SK-N-SH (cell line): ENCODE measurements at regions not wholly inside any gene's neighbourhood (a gene's known extent, or its start where the extent isn't known, plus 50 kb on each side); places are given as distances from the start of the nearest gene placed in this dataset.

Experiments
- CTCF ChIA-PET: fragments of 300-600, 350-600 bp; formaldehyde crosslinking; extraction: SDS; loops from one replicate; lab custom pipeline; 2021; lab: Yijun Ruan, JAX
- POLR2A ChIA-PET: fragments of 350-600 bp; sonication (Branson Sonifier 250); formaldehyde crosslinking; extraction: SDS; loops from one replicate; lab custom pipeline; 2020; ENCODE audit warnings: antibody characterized with exemption, inconsistent platforms; lab: Yijun Ruan, JAX
- DNase-seq: peaks from one replicate; pipeline ENCODE4 v3.0.0; 2012
- H2AFZ ChIP-seq: fragments of 200-600 bp; sonication (generic); 2 replicates; pipeline ENCODE4 v1.8.1; 2016; ENCODE audit warnings: antibody characterized with exemption, mild to moderate bottlenecking, low read depth
- H3F3A ChIP-seq: fragments of 200-600 bp; sonication (generic); replicated peaks from 2 replicates; pipeline ENCODE3; 2016; ENCODE audit warnings: antibody characterized with exemption, mild to moderate bottlenecking; ENCODE audit not compliant: insufficient read depth
- H3K27ac ChIP-seq, 2 experiments: fragments of 200-500 bp in 1 of 2; fragments of 200-600 bp in 1 of 2; sonication (Bioruptor generic) in 1 of 2; sonication (generic), shearing (Covaris generic) in 1 of 2; 2 replicates each; pipeline versions ENCODE4 v1.5.1 to v1.6.1; 2014 to 2016; ENCODE audit warnings: low read depth in 2 of 2, inconsistent platforms in 1 of 2, low read length in 1 of 2, mild to moderate bottlenecking in 1 of 2, mixed read lengths in 1 of 2
- H3K27me3 ChIP-seq: fragments of 200-600 bp; sonication (generic), shearing (Covaris generic); 2 replicates; pipeline ENCODE4 v1.6.1; 2016; ENCODE audit warnings: mixed run types; ENCODE audit not compliant: insufficient read depth
- H3K36me3 ChIP-seq, 2 experiments: fragments of 200-500 bp in 1 of 2; fragments of 200-600 bp in 1 of 2; sonication (Bioruptor generic) in 1 of 2; sonication (generic) in 1 of 2; replicated peaks in 1 of 2; 2 replicates each; pipeline versions ENCODE3 to v1.5.1; 2014 to 2016; ENCODE audit warnings: low read length in 1 of 2, mild to moderate bottlenecking in 1 of 2; ENCODE audit not compliant: insufficient read depth in 2 of 2, control insufficient read depth in 1 of 2
- H3K4me1 ChIP-seq, 2 experiments: fragments of 200-500 bp in 1 of 2; fragments of 200-600 bp in 1 of 2; sonication (Bioruptor generic) in 1 of 2; sonication (generic), shearing (Covaris generic) in 1 of 2; 2 replicates each; pipeline versions ENCODE4 v1.5.1 to v1.6.1; 2014 to 2016; ENCODE audit warnings: low read depth in 1 of 2, low read length in 1 of 2, mixed run types in 1 of 2; ENCODE audit not compliant: insufficient read depth in 2 of 2, control insufficient read depth in 1 of 2
- H3K4me2 ChIP-seq: fragments of 200-600 bp; sonication (generic), shearing (Covaris generic); 2 replicates; pipeline ENCODE4 v1.6.1; 2017; ENCODE audit warnings: mixed run types
- H3K4me3 ChIP-seq, 2 experiments: fragments of 200-500 bp in 1 of 2; fragments of 200-600 bp in 1 of 2; sonication (Bioruptor generic) in 1 of 2; sonication (generic), shearing (Covaris generic) in 1 of 2; 2 replicates each; pipeline versions ENCODE4 v1.5.1 to v1.8.1; 2014 to 2016; ENCODE audit warnings: low read depth in 2 of 2, inconsistent platforms in 1 of 2, low read length in 1 of 2, mild to moderate bottlenecking in 1 of 2, mixed read lengths in 1 of 2, moderate library complexity in 1 of 2
- H3K79me2 ChIP-seq: fragments of 200-600 bp; sonication (generic); 2 replicates; pipeline ENCODE4 v1.8.1; 2017; ENCODE audit warnings: mild to moderate bottlenecking; ENCODE audit not compliant: insufficient read depth
- H3K9ac ChIP-seq: fragments of 200-600 bp; sonication (generic); 2 replicates; pipeline ENCODE4 v1.6.1; 2017; ENCODE audit warnings: mixed run types
- H3K9me2 ChIP-seq: fragments of 200-600 bp; sonication (generic); 2 replicates; pipeline ENCODE4 v1.6.1; 2017; ENCODE audit warnings: mixed run types
- H3K9me3 ChIP-seq: fragments of 200-600 bp; sonication (generic); 2 replicates; pipeline ENCODE4 v1.6.1; 2017; ENCODE audit warnings: mixed run types, mild to moderate bottlenecking, moderate library complexity
- H4K20me1 ChIP-seq: fragments of 200-600 bp; sonication (generic); 2 replicates; pipeline ENCODE4 v1.6.1; 2017; ENCODE audit warnings: mild to moderate bottlenecking, mixed run types; ENCODE audit not compliant: insufficient read depth
- EP300 ChIP-seq, 2 experiments: IDR thresholded peaks; 2 replicates each; pipeline versions ENCODE4 v1.4.0 to v1.6.1; 2012; ENCODE audit warnings: borderline replicate concordance in 1 of 2, low read depth in 1 of 2, low read length in 1 of 2
- FOSL2 ChIP-seq: IDR thresholded peaks from 2 replicates; pipeline ENCODE4 v1.4.0; 2012; ENCODE audit warnings: low read depth, mild to moderate bottlenecking, moderate library complexity, borderline replicate concordance
- FOXM1 ChIP-seq: IDR thresholded peaks from 2 replicates; pipeline ENCODE4 v1.4.0; 2012; ENCODE audit warnings: low read depth, mild to moderate bottlenecking
- GABPA ChIP-seq: IDR thresholded peaks from 2 replicates; pipeline ENCODE4 v1.4.0; 2012; ENCODE audit warnings: low read depth, mild to moderate bottlenecking
- IRF3 ChIP-seq: fragments of 150-350 bp; IDR thresholded peaks from 2 replicates; pipeline ENCODE4 v1.6.1; 2016; ENCODE audit warnings: mild to moderate bottlenecking, low read depth, low read length
- MAX ChIP-seq: IDR thresholded peaks from 2 replicates; pipeline ENCODE4 v1.4.0; 2012; ENCODE audit warnings: low read depth
- MEF2A ChIP-seq: IDR thresholded peaks from 2 replicates; pipeline ENCODE4 v1.4.0; 2012; ENCODE audit warnings: low read depth, borderline replicate concordance
- MXI1 ChIP-seq: IDR thresholded peaks from 2 replicates; pipeline ENCODE4 v1.6.1; 2012; ENCODE audit warnings: mild to moderate bottlenecking, low read depth, low read length, improper control_type of control experiment
- NFIC ChIP-seq: IDR thresholded peaks from 2 replicates; pipeline ENCODE4 v1.4.0; 2012; ENCODE audit warnings: borderline replicate concordance
- RCOR1 ChIP-seq: fragments of 150-350 bp; IDR thresholded peaks from 2 replicates; pipeline ENCODE4 v1.6.1; 2017; ENCODE audit warnings: antibody characterized with exemption, low read length
- RFX5 ChIP-seq: IDR thresholded peaks from 2 replicates; pipeline ENCODE4 v1.6.1; 2012; ENCODE audit warnings: mild to moderate bottlenecking, improper control_type of control experiment, low read length
- SIN3A ChIP-seq: IDR thresholded peaks from 2 replicates; pipeline ENCODE4 v1.6.1; 2012; ENCODE audit warnings: low read depth, mild to moderate bottlenecking, low read length, moderate library complexity, borderline replicate concordance
- SMC3 ChIP-seq: IDR thresholded peaks from 2 replicates; pipeline ENCODE4 v1.6.1; 2012; ENCODE audit warnings: low read depth, low read length, improper control_type of control experiment
- TAF1 ChIP-seq: IDR thresholded peaks from 2 replicates; pipeline ENCODE4 v1.6.1; 2012; ENCODE audit warnings: low read depth, mild to moderate bottlenecking, low read length, moderate library complexity, borderline replicate concordance
- TEAD4 ChIP-seq: IDR thresholded peaks from 2 replicates; pipeline ENCODE4 v1.4.0; 2012; ENCODE audit warnings: mild to moderate bottlenecking, borderline replicate concordance; ENCODE audit not compliant: insufficient read depth
- WGBS: methylation state at CpG from one replicate; pipeline ENCODE4 v1.1.6; 2017; ENCODE audit warnings: low lambda C conversion rate; 5-methylcytosine and 5-hydroxymethylcytosine counted together
- TF ChIP-seq, protein P1 (sequence below): IDR thresholded peaks from 2 replicates; pipeline ENCODE4 v1.6.1; 2012; ENCODE audit warnings: mild to moderate bottlenecking, low read depth, low read length, moderate library complexity

DNA sequence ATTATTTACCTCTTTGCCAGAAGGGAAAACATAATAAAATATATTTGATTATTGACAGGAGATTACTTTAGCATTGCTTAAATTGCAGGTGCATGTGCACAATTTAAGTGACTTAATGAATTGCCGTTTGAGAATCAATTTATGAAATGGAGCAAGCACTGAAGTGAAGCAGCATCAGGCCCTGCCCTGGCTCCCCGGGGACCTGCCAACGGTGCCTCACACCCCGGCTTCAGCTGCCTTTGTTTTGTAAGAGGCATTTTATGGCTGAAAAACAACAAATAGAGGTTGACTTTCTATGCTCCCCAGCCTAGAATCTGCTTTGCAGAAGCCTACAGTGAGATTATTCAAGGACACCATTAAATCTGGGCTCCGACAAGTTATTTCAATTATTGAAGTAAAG, 359.1 kb upstream of the IRX4 start:
- H3F3A ChIP-seq: no peaks in the 10 kb centered on the region
- H3K4me2 ChIP-seq: no peak overlapping the region
- H2AFZ ChIP-seq: no peak overlapping the region
- POLR2A ChIA-PET: no interaction called here
- no peak for DNase-seq
- H3K4me3 ChIP-seq: no peak overlapping the region
- H3K4me1 ChIP-seq: no peaks in the 10 kb centered on the region
- no peaks in the 10 kb centered on the region for H3K9me2 ChIP-seq
- H3K9me3 ChIP-seq: no peaks in the 10 kb centered on the region
- no peaks in the 10 kb centered on the region for H3K36me3 ChIP-seq
- CTCF ChIA-PET: no interaction called here
- H4K20me1 ChIP-seq: no peaks in the 10 kb centered on the region
- no peak for TF ChIP-seq IRF3
- TF ChIP-seq, protein P1, sequence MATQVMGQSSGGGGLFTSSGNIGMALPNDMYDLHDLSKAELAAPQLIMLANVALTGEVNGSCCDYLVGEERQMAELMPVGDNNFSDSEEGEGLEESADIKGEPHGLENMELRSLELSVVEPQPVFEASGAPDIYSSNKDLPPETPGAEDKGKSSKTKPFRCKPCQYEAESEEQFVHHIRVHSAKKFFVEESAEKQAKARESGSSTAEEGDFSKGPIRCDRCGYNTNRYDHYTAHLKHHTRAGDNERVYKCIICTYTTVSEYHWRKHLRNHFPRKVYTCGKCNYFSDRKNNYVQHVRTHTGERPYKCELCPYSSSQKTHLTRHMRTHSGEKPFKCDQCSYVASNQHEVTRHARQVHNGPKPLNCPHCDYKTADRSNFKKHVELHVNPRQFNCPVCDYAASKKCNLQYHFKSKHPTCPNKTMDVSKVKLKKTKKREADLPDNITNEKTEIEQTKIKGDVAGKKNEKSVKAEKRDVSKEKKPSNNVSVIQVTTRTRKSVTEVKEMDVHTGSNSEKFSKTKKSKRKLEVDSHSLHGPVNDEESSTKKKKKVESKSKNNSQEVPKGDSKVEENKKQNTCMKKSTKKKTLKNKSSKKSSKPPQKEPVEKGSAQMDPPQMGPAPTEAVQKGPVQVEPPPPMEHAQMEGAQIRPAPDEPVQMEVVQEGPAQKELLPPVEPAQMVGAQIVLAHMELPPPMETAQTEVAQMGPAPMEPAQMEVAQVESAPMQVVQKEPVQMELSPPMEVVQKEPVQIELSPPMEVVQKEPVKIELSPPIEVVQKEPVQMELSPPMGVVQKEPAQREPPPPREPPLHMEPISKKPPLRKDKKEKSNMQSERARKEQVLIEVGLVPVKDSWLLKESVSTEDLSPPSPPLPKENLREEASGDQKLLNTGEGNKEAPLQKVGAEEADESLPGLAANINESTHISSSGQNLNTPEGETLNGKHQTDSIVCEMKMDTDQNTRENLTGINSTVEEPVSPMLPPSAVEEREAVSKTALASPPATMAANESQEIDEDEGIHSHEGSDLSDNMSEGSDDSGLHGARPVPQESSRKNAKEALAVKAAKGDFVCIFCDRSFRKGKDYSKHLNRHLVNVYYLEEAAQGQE: no peak
- TF ChIP-seq SIN3A: no peak
- TF ChIP-seq MAX: no peak
- TF ChIP-seq TAF1: no peak
- no peak for TF ChIP-seq FOXM1
- TF ChIP-seq RCOR1: no peak
- TF ChIP-seq FOSL2: no peak
- no peak for TF ChIP-seq MXI1
- TF ChIP-seq TEAD4: no peak
- no peak for TF ChIP-seq NFIC
- no peak for TF ChIP-seq EP300 (IDR thresholded peaks at IDR 0.05; ENCODE audit: borderline replicate concordance in 1 of 2, low read depth in 1 of 2, low read length in 1 of 2)
- no peak for TF ChIP-seq SMC3
- no peak for TF ChIP-seq MEF2A
- no peak for TF ChIP-seq RFX5
- TF ChIP-seq GABPA: no peak
- H3K79me2 ChIP-seq: no peaks in the 10 kb centered on the region
- peaks cover 9% of the 10 kb centered on the region; the same call in 1 of the 2 replicates for H3K27me3 ChIP-seq
- H3K9ac ChIP-seq: no peak overlapping the region
- 0% methylated on average over 5 of the region's 5 CpGs for WGBS
- no peak overlapping the region for H3K27ac ChIP-seq
